ENCODE measurements at regions not wholly inside any gene's neighbourhood (a gene's known extent, or its start where the extent isn't known, plus 50 kb on each side); places are given as distances from the start of the nearest gene placed in this dataset.
"Not testable (repeated sequence)": the region's sequence is repeated elsewhere in the genome, so short reads cannot be mapped to it uniquely, and the experiment has no call there.

DNA sequence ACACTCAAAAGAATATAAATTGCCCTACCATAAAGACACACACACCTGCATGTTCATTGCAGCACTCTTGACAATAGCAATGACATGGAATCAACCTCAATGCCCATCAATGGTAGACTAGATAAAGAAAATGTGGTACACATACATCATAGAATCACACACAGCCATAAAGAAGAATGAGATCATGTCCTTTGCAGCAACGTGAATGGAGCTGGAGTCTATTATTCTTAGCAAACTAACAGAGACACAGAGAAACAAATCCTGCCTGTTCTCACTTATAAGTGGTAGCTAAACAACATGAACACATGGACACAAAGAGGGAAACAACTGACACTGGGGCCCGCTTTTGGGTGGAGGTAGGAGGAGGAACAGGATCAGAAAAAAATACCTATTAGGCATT, 2062.2 kb upstream of the CDH6 start:
- CTCF ChIA-PET: no interaction called here
- Mint-ChIP-seq H3K9me3 (peaks cover 23% of the 10 kb centered on the region), H3K4me3 (no peak overlapping the region), H3K4me1 (ENCODE audit: low read depth) (no peaks in the 10 kb centered on the region), H3K36me3 (ENCODE audit: low read depth) (no peaks in the 10 kb centered on the region), H3K27ac (no peak overlapping the region), H3K27me3 (no peaks in the 10 kb centered on the region)
- TF ChIP-seq, protein P1, sequence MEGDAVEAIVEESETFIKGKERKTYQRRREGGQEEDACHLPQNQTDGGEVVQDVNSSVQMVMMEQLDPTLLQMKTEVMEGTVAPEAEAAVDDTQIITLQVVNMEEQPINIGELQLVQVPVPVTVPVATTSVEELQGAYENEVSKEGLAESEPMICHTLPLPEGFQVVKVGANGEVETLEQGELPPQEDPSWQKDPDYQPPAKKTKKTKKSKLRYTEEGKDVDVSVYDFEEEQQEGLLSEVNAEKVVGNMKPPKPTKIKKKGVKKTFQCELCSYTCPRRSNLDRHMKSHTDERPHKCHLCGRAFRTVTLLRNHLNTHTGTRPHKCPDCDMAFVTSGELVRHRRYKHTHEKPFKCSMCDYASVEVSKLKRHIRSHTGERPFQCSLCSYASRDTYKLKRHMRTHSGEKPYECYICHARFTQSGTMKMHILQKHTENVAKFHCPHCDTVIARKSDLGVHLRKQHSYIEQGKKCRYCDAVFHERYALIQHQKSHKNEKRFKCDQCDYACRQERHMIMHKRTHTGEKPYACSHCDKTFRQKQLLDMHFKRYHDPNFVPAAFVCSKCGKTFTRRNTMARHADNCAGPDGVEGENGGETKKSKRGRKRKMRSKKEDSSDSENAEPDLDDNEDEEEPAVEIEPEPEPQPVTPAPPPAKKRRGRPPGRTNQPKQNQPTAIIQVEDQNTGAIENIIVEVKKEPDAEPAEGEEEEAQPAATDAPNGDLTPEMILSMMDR (IDR thresholded peaks at IDR 0.05): no peak
- intact Hi-C loops (cut with micrococcal nuclease): no loop called here
- POLR2A ChIA-PET: no interaction called here
- DNase-seq: no peak
- ATAC-seq: no peak

DNA sequence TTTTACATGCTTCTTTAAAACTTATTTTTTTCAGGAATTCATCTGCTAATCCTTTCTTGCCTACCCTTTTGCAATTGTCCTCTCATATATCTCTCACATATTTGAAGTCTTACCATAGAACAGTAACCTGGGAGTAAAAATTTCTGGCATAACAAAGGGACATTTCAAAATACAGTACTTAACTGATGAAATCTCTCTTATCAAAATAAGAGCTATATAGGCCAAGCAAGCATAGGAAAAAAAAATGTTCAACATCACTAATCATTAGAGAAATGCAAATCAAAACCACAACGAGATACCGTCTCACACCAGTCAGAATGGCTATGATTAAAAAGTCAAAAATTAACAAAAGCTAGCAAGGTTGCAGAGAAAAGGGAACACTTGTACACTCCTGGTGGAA, 2062.7 kb upstream of the CDH6 start:
- Mint-ChIP-seq H3K27ac (no peak overlapping the region), H3K36me3 (ENCODE audit: low read depth) (no peaks in the 10 kb centered on the region), H3K27me3 (no peaks in the 10 kb centered on the region), H3K4me3 (no peak overlapping the region), H3K9me3 (peaks cover 22% of the 10 kb centered on the region), H3K4me1 (ENCODE audit: low read depth) (no peaks in the 10 kb centered on the region)
- TF ChIP-seq, protein P1 (IDR thresholded peaks at IDR 0.05): no peak
- ChIA-PET POLR2A (no interaction called here), CTCF (no interaction called here)
- DNase-seq (no peak), ATAC-seq (no peak)
- intact Hi-C loops (cut with micrococcal nuclease): no loop called here

DNA sequence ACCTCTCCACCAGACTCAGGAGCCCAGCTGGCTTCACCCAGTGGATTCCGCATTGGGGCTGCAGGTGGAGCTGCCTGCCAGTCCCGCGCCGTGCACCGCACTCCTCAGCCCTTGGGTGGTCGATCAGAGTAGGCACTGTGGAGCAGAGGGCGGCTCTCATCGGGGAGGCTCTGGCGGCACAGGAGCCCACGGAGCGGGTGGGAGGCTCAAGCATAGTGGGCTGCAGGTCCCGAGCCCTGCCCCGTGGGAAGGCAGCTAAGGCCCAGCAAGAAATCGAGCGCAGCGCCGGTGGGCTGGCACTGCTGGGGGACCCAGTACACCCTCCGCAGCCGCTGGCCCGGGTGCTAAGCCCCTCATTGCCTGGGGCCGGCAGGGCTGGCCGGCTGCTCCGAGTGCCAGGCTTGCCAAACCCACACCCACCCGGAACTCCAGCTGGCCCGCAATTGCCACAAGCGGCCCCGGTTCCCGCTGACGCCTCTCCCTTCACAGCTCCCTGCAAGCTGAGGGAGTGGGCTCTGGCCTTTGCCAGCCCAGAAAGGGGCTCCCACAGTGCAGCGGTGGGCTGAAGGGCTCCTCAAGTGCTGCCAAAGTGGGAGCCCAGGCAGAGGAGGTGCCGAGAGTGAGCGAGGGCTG, 2065.8 kb upstream of the CDH6 start:
- CTCF ChIA-PET; ATAC-seq; POLR2A ChIA-PET; DNase-seq; H3K4me3 Mint-ChIP-seq; H3K4me1 Mint-ChIP-seq (ENCODE audit: low read depth); H3K27me3 Mint-ChIP-seq; H3K27ac Mint-ChIP-seq; intact Hi-C loops (cut with micrococcal nuclease); H3K36me3 Mint-ChIP-seq (ENCODE audit: low read depth): not testable (repeated sequence)
- peaks cover 10% of the 10 kb centered on the region for H3K9me3 Mint-ChIP-seq

DNA sequence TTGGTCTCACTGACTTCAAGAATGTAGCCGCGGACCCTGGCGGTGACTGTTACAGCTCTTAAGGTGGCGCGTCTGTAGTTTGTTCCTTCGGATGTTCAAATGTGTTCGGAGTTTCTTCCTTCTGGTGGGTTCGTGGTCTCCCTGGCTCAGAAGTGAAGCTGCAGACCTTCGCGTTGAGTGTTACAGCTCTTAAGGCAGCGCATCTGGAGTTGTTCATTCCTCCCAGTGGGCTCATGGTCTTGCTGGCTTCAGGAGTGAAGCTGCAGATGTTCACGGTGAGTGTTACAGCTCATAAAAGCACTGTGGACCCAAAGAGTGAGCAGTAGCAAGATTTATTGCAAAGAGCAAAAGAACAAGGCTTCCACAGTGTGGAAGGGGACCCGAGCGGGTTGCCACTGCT, 2067.0 kb upstream of the CDH6 start:
- CTCF ChIA-PET; H3K27me3 Mint-ChIP-seq; ATAC-seq; intact Hi-C loops (cut with micrococcal nuclease); DNase-seq; POLR2A ChIA-PET; H3K36me3 Mint-ChIP-seq (ENCODE audit: low read depth); H3K4me3 Mint-ChIP-seq; H3K4me1 Mint-ChIP-seq (ENCODE audit: low read depth); H3K27ac Mint-ChIP-seq: not testable (repeated sequence)
- H3K9me3 Mint-ChIP-seq: peaks cover 10% of the 10 kb centered on the region

DNA sequence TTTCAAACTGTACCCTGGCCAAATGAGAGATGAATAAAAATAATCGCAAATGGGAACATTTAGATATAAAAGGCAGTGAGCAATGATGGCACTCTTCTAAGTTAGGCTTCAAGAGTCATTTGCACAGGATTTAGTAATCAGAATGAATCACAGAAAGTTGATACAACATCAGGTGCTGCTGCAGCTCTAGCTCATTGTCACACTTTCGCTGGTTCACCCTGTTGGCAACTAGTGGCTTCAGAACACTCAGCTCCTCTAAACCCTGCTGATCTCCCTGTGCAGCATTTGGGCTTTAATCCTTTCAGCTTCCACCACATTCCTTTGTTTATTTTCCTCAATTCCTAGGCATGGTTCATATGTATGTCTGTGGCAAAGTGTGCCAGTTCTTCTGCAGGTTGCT, 2071.2 kb upstream of the CDH6 start:
- Mint-ChIP-seq H3K27ac (no peak overlapping the region), H3K4me1 (ENCODE audit: low read depth) (no peaks in the 10 kb centered on the region), H3K9me3 (peaks cover 2% of the 10 kb centered on the region), H3K27me3 (no peaks in the 10 kb centered on the region), H3K36me3 (ENCODE audit: low read depth) (no peaks in the 10 kb centered on the region), H3K4me3 (no peak overlapping the region)
- TF ChIP-seq, protein P1 (IDR thresholded peaks at IDR 0.05): no peak
- DNase-seq (no peak), ATAC-seq (no peak)
- ChIA-PET CTCF (no interaction called here), POLR2A (no interaction called here)
- intact Hi-C loops (cut with micrococcal nuclease): no loop called here

DNA sequence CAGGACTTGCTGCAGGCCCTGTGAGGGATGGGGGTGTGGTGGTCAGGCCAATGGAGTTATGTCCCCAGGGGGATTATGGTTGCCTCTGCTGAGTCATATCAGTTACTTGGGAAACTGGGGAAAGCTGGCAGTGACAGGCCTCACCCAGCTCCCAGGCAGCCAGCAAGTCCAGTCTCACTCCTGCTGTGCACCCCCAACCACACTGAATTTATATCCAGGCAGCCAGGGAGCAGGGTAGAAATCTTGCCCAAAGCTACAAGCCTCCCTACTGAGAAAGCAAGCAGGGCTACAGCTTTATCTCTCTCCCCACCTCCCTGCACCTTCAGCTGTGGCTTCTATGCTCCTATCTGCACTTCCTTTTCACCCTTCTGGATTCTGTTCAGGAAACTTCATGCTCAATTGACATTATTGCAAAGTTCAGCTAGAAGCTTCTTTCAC, 2076.0 kb upstream of the CDH9 start:
- ATAC-seq (no peak), DNase-seq (no peak)
- ChIA-PET CTCF (no interaction called here), POLR2A (no interaction called here)
- H3K36me3 Mint-ChIP-seq (ENCODE audit: low read depth): no peaks in the 10 kb centered on the region
- H3K9me3 Mint-ChIP-seq: peaks cover 11% of the 10 kb centered on the region
- H3K27ac Mint-ChIP-seq: no peak overlapping the region
- no peaks in the 10 kb centered on the region for H3K4me1 Mint-ChIP-seq (ENCODE audit: low read depth)
- no peaks in the 10 kb centered on the region for H3K27me3 Mint-ChIP-seq
- TF ChIP-seq, protein P1 (IDR thresholded peaks at IDR 0.05): no peak
- intact Hi-C loops (cut with micrococcal nuclease): no loop called here
- no peak overlapping the region for H3K4me3 Mint-ChIP-seq
